Thyroid gland (tissue), 4 donors: ENCODE measurements at regions not wholly inside any gene's neighbourhood (a gene's known extent, or its start where the extent isn't known, plus 50 kb on each side); places are given as distances from the start of the nearest gene placed in this dataset.
A peak's percentile ranks its signal among the peaks of the same experiment; 100 is the strongest.
"Not testable (repeated sequence)": the region's sequence is repeated elsewhere in the genome, so short reads cannot be mapped to it uniquely, and the experiment has no call there.

Experiments used
- DNase-seq, 2 donors: peaks; one replicate each; pipeline ENCODE4 v3.0.0-alpha.2; 2019
- H3K27ac ChIP-seq, 3 donors: fragments of 200-600 bp; sonication (generic); 1 replicate in 2 of 3; 2 replicates in 1 of 3; pipeline ENCODE4 v1.5.1; 2016 to 2019; ENCODE audit warnings: mild to moderate bottlenecking in 1 of 3, moderate library complexity in 1 of 3
- H3K27me3 ChIP-seq: fragments of 200-600 bp; sonication (generic); one replicate; pipeline ENCODE4 v1.5.1; 2019
- H3K36me3 ChIP-seq, 2 donors: fragments of 200-600 bp; sonication (generic); one replicate each; pipeline ENCODE4 v1.5.1; 2016 to 2019
- H3K4me1 ChIP-seq, 2 donors: fragments of 200-600 bp; sonication (generic); one replicate each; pipeline ENCODE4 v1.5.1; 2017 to 2019
- H3K4me3 ChIP-seq, 3 donors: fragments of 200-600 bp; sonication (generic); replicated peaks in 1 of 3; 1 replicate in 2 of 3; 2 replicates in 1 of 3; pipeline ENCODE4 v1.5.1; 2016; ENCODE audit warnings: mild to moderate bottlenecking in 1 of 3
- H3K9me3 ChIP-seq: fragments of 200-600 bp; sonication (generic); one replicate; pipeline ENCODE4 v1.5.1; 2017
- WGBS, 2 donors: methylation state at CpG; one replicate each; pipeline ENCODE4 v1.1.5; 2017; 5-methylcytosine and 5-hydroxymethylcytosine counted together
- intact Hi-C: fragments of 100-400 bp; cut with DNase I; formaldehyde crosslinking; loops from one replicate; pipeline ENCODE4 v1.15.1; 2023

DNA sequence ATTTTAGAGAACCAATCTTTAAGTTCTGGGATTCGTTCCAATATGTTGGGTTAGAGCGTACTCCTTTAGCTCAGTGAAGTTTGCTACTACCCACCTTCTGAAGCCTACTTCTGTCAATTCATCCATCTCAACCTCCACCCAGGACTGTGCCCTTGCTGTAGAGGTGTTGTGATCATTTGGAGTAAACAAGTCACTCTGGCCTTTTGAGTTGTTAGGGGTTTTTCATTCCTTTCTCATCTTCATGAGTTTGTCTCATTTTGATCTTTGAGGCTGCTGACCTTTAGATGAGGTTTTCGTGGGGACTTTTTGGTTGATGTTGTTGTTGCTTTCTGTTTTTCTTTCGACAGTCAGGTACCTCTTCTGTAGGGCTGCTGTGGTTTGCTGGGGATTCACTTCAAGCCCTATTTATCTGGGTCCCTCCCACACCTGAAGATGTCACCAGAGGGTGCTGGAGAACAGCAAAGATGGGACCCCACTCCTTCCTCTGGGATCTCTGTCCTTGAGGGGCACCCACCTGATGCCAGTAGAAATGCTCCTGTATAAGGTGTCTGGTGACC is 158.4 kb downstream of the ANKRD36B start:
- H3K27me3 ChIP-seq, intact Hi-C loops, DNase-seq, H3K36me3 ChIP-seq, H3K4me1 ChIP-seq, H3K4me3 ChIP-seq, H3K9me3 ChIP-seq, H3K27ac ChIP-seq: not testable (repeated sequence)
- WGBS, 2 donors: no CpG with 5 or more reads among the region's 4 CpGs

DNA sequence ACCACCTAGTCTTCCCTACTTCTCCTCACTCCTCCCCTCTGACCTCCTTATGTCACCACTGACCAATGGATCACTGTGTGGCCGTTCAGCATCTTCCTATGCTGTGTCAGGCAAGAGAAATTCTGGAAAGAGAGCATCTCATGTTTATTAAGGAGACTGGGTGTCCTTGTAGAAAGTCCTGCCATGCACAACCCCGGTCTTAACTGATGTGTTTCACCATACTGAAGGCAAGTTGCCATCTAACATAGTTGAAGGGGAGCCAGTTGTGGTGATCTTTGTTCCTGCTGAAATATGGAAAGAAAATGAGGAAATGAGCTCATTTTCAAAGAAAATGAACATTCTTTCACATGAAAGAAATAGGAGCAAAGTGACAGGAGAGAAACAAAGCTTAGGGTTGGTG is 167.3 kb downstream of the ANKRD36B start:
- H3K36me3 ChIP-seq, DNase-seq, H3K9me3 ChIP-seq, H3K4me1 ChIP-seq, H3K4me3 ChIP-seq, H3K27me3 ChIP-seq, intact Hi-C loops, H3K27ac ChIP-seq: not testable (repeated sequence)
- WGBS, 2 donors: no CpG with 5 or more reads among the region's 2 CpGs

- H3K27me3 ChIP-seq, H3K4me1 ChIP-seq, H3K9me3 ChIP-seq, H3K27ac ChIP-seq, DNase-seq, H3K4me3 ChIP-seq, H3K36me3 ChIP-seq, intact Hi-C loops: not testable (repeated sequence)
- no CpG with 5 or more reads among the region's 2 CpGs for WGBS, 2 donors
Observed at GRCh38 chr2:97406340-97406739, 183.3 kb downstream of the ANKRD36B start.

GRCh38 chr2:97405172-97405737 is 184.4 kb downstream of the ANKRD36B start:
- peak; percentile 21 to 41 for DNase-seq
- 36% methylated on average over 5 of the region's 9 CpGs; no CpG with 5 or more reads in 1 of the 2 donors for WGBS, 2 donors
- intact Hi-C loops: not testable (repeated sequence)

GRCh38 chr2:97402678-97403077 is 187.0 kb downstream of the ANKRD36B start:
- WGBS, 2 donors: no CpG with 5 or more reads among the region's 5 CpGs
- H3K4me1 ChIP-seq, H3K36me3 ChIP-seq, H3K9me3 ChIP-seq, DNase-seq, H3K27ac ChIP-seq, H3K27me3 ChIP-seq, intact Hi-C loops, H3K4me3 ChIP-seq: not testable (repeated sequence)

More at GRCh38 chr2:97405172-97405737, 184.4 kb downstream of the ANKRD36B start:
- not testable (repeated sequence) for H3K36me3 ChIP-seq, H3K27ac ChIP-seq, H3K4me3 ChIP-seq, H3K9me3 ChIP-seq, H3K27me3 ChIP-seq, H3K4me1 ChIP-seq

DNA sequence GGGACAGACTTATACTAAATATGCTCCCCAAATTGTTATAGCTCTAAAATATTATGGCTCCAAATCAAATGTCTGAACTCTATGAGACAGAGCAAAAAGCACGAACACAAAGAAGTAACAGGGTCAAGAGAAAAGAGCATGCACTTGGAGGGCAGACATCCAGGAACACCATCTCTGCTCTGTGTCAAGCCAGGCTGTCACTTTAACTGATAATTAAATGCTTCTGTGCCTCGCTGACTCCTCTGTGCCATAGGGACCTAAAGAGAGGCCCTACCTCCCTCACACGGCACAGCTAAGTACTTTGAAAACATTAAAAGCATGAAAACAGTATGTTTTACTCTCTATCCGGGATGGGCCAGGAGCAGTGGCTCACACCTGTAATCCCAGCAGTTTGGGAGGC is 194.0 kb downstream of the ANKRD36B start:
- WGBS, 2 donors: no CpG with 5 or more reads among the region's 4 CpGs
- H3K4me1 ChIP-seq, H3K36me3 ChIP-seq, intact Hi-C loops, H3K27ac ChIP-seq, H3K9me3 ChIP-seq, H3K4me3 ChIP-seq, DNase-seq, H3K27me3 ChIP-seq: not testable (repeated sequence)

- H3K27me3 ChIP-seq, H3K4me1 ChIP-seq, H3K36me3 ChIP-seq, intact Hi-C loops, H3K4me3 ChIP-seq, H3K9me3 ChIP-seq, DNase-seq, H3K27ac ChIP-seq: not testable (repeated sequence)
- no CpG with 5 or more reads among the region's 4 CpGs for WGBS, 2 donors
Observed at GRCh38 chr2:97385803-97386202, 203.9 kb downstream of the ANKRD36B start.

DNA sequence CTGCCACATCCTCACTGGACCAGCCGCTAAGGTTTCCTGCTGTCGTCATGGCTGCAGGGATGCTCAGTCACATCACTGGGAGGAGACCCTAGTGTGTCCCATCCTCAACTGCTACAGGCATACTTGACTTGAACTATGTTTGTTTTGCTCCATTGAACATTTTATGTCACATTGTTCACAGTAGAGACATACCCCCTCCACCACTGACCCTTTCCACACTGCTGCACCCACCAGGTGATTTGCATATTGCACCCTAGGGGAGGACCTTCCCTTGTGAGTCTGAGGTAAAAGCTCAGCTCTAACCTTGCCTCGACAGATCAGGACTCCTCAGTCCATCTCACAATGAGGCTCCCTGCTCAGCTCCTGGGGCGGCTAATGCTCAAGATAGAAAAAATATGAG is 213.8 kb downstream of the ANKRD36B start:
- H3K9me3 ChIP-seq, H3K36me3 ChIP-seq: not testable (repeated sequence)

DNA sequence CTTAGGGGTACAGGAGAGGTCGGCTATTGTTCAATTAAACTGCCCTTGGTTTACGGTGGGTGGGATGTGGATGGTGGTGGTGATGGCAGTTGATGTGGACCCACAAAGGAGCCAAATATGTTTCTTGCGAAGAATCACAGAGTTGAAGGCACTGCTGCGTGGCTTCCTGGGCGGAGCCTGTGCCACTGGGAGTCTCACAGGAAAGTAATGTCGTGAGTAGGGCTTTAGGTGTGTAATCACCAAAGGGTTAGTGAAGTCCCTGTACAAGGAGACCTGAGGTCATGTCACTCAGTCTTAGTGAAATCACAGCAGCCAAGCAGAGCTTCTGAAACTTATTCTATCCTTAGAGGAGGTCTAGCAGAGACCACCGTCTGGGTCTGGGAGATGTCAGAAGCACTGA is 215.3 kb downstream of the ANKRD36B start:
- H3K27me3 ChIP-seq, H3K9me3 ChIP-seq, H3K27ac ChIP-seq, H3K4me1 ChIP-seq, DNase-seq, H3K4me3 ChIP-seq, H3K36me3 ChIP-seq, intact Hi-C loops: not testable (repeated sequence)
- WGBS, 2 donors: no CpG with 5 or more reads among the region's 7 CpGs

More for the DNA sequence above, 213.8 kb downstream of the ANKRD36B start:
- H3K27me3 ChIP-seq, H3K4me1 ChIP-seq, H3K27ac ChIP-seq, intact Hi-C loops, H3K4me3 ChIP-seq, DNase-seq: not testable (repeated sequence)
- WGBS, 2 donors: no CpG with 5 or more reads among the region's 4 CpGs

- H3K9me3 ChIP-seq, H3K27ac ChIP-seq, DNase-seq, H3K36me3 ChIP-seq, H3K4me3 ChIP-seq, H3K27me3 ChIP-seq, H3K4me1 ChIP-seq, intact Hi-C loops: not testable (repeated sequence)
- WGBS, 2 donors: no CpG with 5 or more reads among the region's 4 CpGs
Observed at GRCh38 chr2:97363159-97363558, 226.5 kb downstream of the ANKRD36B start.
